GM12891 (cell line): ENCODE measurements at regions not wholly inside any gene's neighbourhood (a gene's known extent, or its start where the extent isn't known, plus 50 kb on each side); places are given as distances from the start of the nearest gene placed in this dataset.

Experiments used
- POLR2A ChIP-seq: IDR thresholded peaks from 2 replicates; pipeline ENCODE4 v1.6.1; 2011; ENCODE audit warnings: low read depth, low read length, control low read depth
- POLR2AphosphoS5 ChIP-seq: IDR thresholded peaks from 2 replicates; pipeline ENCODE4 v1.6.1; 2011; ENCODE audit warnings: low read depth, low read length, control low read depth
- TAF1 ChIP-seq: IDR thresholded peaks from 2 replicates; pipeline ENCODE4 v1.6.1; 2011; ENCODE audit warnings: low read depth, low read length, control low read depth

- TF ChIP-seq POLR2A (no peak), POLR2AphosphoS5 (no peak), TAF1 (no peak)
Measured at GRCh38 chr16:52099382-52099781, 447.6 kb downstream of the TOX3 start.
